Loucy (cell line): ENCODE measurements at regions not wholly inside any gene's neighbourhood (a gene's known extent, or its start where the extent isn't known, plus 50 kb on each side); places are given as distances from the start of the nearest gene placed in this dataset.

Experiments used
- H2AFZ ChIP-seq: fragments of 200-600 bp; sonication (generic); 2 replicates; pipeline ENCODE4 v1.6.0; 2016; ENCODE audit warnings: antibody characterized with exemption, mild to moderate bottlenecking, low read length, moderate library complexity
- H3F3A ChIP-seq: fragments of 200-600 bp; 2 replicates; pipeline ENCODE4 v1.6.0; 2016; ENCODE audit warnings: antibody characterized with exemption, low read depth, mild to moderate bottlenecking
- H3K27me3 ChIP-seq: fragments of 200-600 bp; sonication (generic); 2 replicates; pipeline ENCODE4 v1.6.1; 2014; ENCODE audit warnings: low read length, mild to moderate bottlenecking; ENCODE audit not compliant: insufficient read depth, poor library complexity, severe bottlenecking
- H3K36me3 ChIP-seq: fragments of 200-600 bp; sonication (generic); 2 replicates; pipeline ENCODE4 v1.6.1; 2016; ENCODE audit warnings: low read length; ENCODE audit not compliant: insufficient read depth
- H3K4me1 ChIP-seq: fragments of 200-600 bp; sonication (generic); 2 replicates; pipeline ENCODE4 v1.5.1; 2014; ENCODE audit warnings: low read length, mild to moderate bottlenecking; ENCODE audit not compliant: insufficient read depth, poor library complexity, severe bottlenecking
- H3K4me2 ChIP-seq: fragments of 200-600 bp; sonication (generic); 2 replicates; pipeline ENCODE4 v1.6.0; 2014; ENCODE audit warnings: antibody characterized with exemption, low read length, low read depth, mild to moderate bottlenecking; ENCODE audit not compliant: poor library complexity, severe bottlenecking
- H3K4me3 ChIP-seq: fragments of 200-600 bp; sonication (generic); 2 replicates; pipeline ENCODE4 v1.5.1; 2014; ENCODE audit warnings: low read length, mild to moderate bottlenecking, mixed read lengths; ENCODE audit not compliant: poor library complexity, severe bottlenecking
- H3K79me2 ChIP-seq: fragments of 200-600 bp; sonication (generic); 2 replicates; pipeline ENCODE4 v1.6.1; 2014; ENCODE audit warnings: low read length; ENCODE audit not compliant: insufficient read depth
- H3K9ac ChIP-seq: fragments of 200-600 bp; sonication (generic); 2 replicates; pipeline ENCODE4 v1.6.0; 2014; ENCODE audit warnings: mild to moderate bottlenecking, low read depth, low read length, moderate library complexity; ENCODE audit not compliant: poor library complexity, severe bottlenecking
- H3K9me2 ChIP-seq: fragments of 200-600 bp; sonication (generic); replicated peaks from 2 replicates; pipeline ENCODE4 v1.6.1; 2016; ENCODE audit warnings: low read depth, low read length, mixed read lengths
- H3K9me3 ChIP-seq: fragments of 200-600 bp; sonication (generic); 2 replicates; pipeline ENCODE4 v1.6.1; 2014; ENCODE audit warnings: mild to moderate bottlenecking, antibody characterized with exemption, low read length, low read depth; ENCODE audit not compliant: insufficient read depth
- H4K20me1 ChIP-seq: fragments of 200-600 bp; sonication (generic); 2 replicates; pipeline ENCODE4 v1.6.0; 2014; ENCODE audit warnings: antibody characterized with exemption, low read length, mild to moderate bottlenecking; ENCODE audit not compliant: insufficient read depth, poor library complexity, severe bottlenecking
- CTCF ChIP-seq: fragments of 200-600 bp; sonication (generic); conservative IDR thresholded peaks from 2 replicates; pipeline ENCODE4 v1.5.1; 2014; ENCODE audit warnings: mild to moderate bottlenecking, antibody characterized with exemption, low read length
- EZH2phosphoT487 ChIP-seq: fragments of 200-600 bp; IDR thresholded peaks from 2 replicates; pipeline ENCODE4 v1.6.1; 2018; ENCODE audit warnings: antibody characterized with exemption, mild to moderate bottlenecking, moderate library complexity, borderline replicate concordance

- Histone ChIP-seq H3K4me1 (peaks cover 24% of the 10 kb centered on the region), H3K4me2 (no peak overlapping the region), H3K4me3 (no peak overlapping the region)
Observed at GRCh38 chr3:72338942-72339669, 509.1 kb downstream of the SHQ1 start.

GRCh38 chr3:72338082-72338941, 509.9 kb downstream of the SHQ1 start:
- Histone ChIP-seq H3F3A (peaks cover 8% of the 10 kb centered on the region; the same call in 1 of the 2 replicates), H3K36me3 (no peaks in the 10 kb centered on the region), H3K4me2 (no peak overlapping the region), H3K9me2 (no peaks in the 10 kb centered on the region), H4K20me1 (no peaks in the 10 kb centered on the region), H3K4me1 (peaks cover 16% of the 10 kb centered on the region), H3K9me3 (no peaks in the 10 kb centered on the region), H3K79me2 (no peaks in the 10 kb centered on the region), H3K9ac (no peak overlapping the region), H2AFZ (no peak overlapping the region), H3K4me3 (no peak overlapping the region), H3K27me3 (no peaks in the 10 kb centered on the region)
- TF ChIP-seq CTCF = no peak
- TF ChIP-seq EZH2phosphoT487 = no peak

More at GRCh38 chr3:72338942-72339669, 509.1 kb downstream of the SHQ1 start:
- H2AFZ ChIP-seq = no peak overlapping the region; the same call in 1 of the 2 replicates
- H3K79me2 ChIP-seq = no peaks in the 10 kb centered on the region
- no peaks in the 10 kb centered on the region for H3K36me3 ChIP-seq
- H4K20me1 ChIP-seq = no peaks in the 10 kb centered on the region
- no peaks in the 10 kb centered on the region for H3K9me3 ChIP-seq
- TF ChIP-seq EZH2phosphoT487 = no peak
- TF ChIP-seq CTCF = no peak
- H3K9me2 ChIP-seq = no peaks in the 10 kb centered on the region
- no peak overlapping the region for H3K9ac ChIP-seq
- peaks cover 11% of the 10 kb centered on the region; the same call in 1 of the 2 replicates for H3F3A ChIP-seq
- H3K27me3 ChIP-seq = no peaks in the 10 kb centered on the region

- Histone ChIP-seq H3K36me3 (no peaks in the 10 kb centered on the region), H3K9ac (no peak overlapping the region), H3K4me1 (peaks cover 9% of the 10 kb centered on the region), H3K4me3 (no peak overlapping the region), H3K27me3 (no peaks in the 10 kb centered on the region), H3F3A (no peaks in the 10 kb centered on the region), H3K9me2 (no peaks in the 10 kb centered on the region), H3K79me2 (no peaks in the 10 kb centered on the region), H4K20me1 (no peaks in the 10 kb centered on the region), H3K4me2 (no peak overlapping the region), H3K9me3 (no peaks in the 10 kb centered on the region), H2AFZ (no peak overlapping the region)
- TF ChIP-seq EZH2phosphoT487 (no peak), CTCF (no peak)
Observed at GRCh38 chr3:72337480-72337855, 510.8 kb downstream of the SHQ1 start.
